B cell (primary cell): ENCODE measurements at regions not wholly inside any gene's neighbourhood (a gene's known extent, or its start where the extent isn't known, plus 50 kb on each side); places are given as distances from the start of the nearest gene placed in this dataset.

ENCODE experiments used
- ATAC-seq: fragments of 200-7000 bp; cut with Tn5 transposase; one replicate; pipeline ENCODE4 v1.10.0; 2021; ENCODE audit warnings: low read depth, mild to moderate bottlenecking, moderate number of reproducible peaks, moderate library complexity
- CTCF ChIA-PET: fragments of 350-600 bp; sonication (Branson Sonifier 250); formaldehyde crosslinking; loops from one replicate; lab custom pipeline; 2021; ENCODE audit warnings: antibody characterized with exemption, inconsistent platforms; lab: Charles Lee
- POLR2A ChIA-PET: fragments of 350-600 bp; sonication (Branson Sonifier 250); formaldehyde crosslinking; loops from one replicate; lab custom pipeline; 2021; ENCODE audit warnings: antibody characterized with exemption; lab: Charles Lee
- DNase-seq: peaks from one replicate; pipeline ENCODE4 v3.0.0; 2013
- H2AFZ ChIP-seq: 2 replicates; pipeline ENCODE4 v1.6.1; 2012; ENCODE audit warnings: mild to moderate bottlenecking, low read depth, low read length; ENCODE audit not compliant: insufficient read depth, poor library complexity, severe bottlenecking
- H3K27ac ChIP-seq, 2 donors: 1 replicate in 1 of 2; 2 replicates in 1 of 2; pipeline ENCODE4 v1.5.1; 2012 to 2013; ENCODE audit warnings: low read length in 2 of 2, mild to moderate bottlenecking in 2 of 2, moderate library complexity in 1 of 2
- H3K27me3 ChIP-seq, 4 experiments: fragments of 200-600 bp in 1 of 4; sonication (generic) in 1 of 4; replicated peaks in 1 of 4; 1 replicate in 2 of 4; 2 replicates in 2 of 4; pipeline versions ENCODE4 v1.6.1 to v1.7.0; 2013 to 2016; ENCODE audit warnings: low read length in 3 of 4, mild to moderate bottlenecking in 2 of 4, mixed read lengths in 1 of 4, moderate library complexity in 1 of 4; ENCODE audit not compliant: insufficient read depth in 4 of 4, control insufficient read depth in 3 of 4; ENCODE audit errors: control extremely low read depth in 1 of 4
- H3K36me3 ChIP-seq, 2 experiments: replicated peaks in 1 of 2; 1 replicate in 1 of 2; 2 replicates in 1 of 2; pipeline versions ENCODE4 v1.6.1 to v1.7.1; 2013; ENCODE audit warnings: low read length in 1 of 2; ENCODE audit not compliant: insufficient read depth in 2 of 2, control insufficient read depth in 1 of 2; ENCODE audit errors: control extremely low read depth in 1 of 2, extremely low read depth in 1 of 2
- H3K4me1 ChIP-seq, 2 donors: fragments of 200-600 bp in 1 of 2; sonication (generic) in 1 of 2; 1 replicate in 1 of 2; 2 replicates in 1 of 2; pipeline versions ENCODE4 v1.5.1 to v1.6.1; 2013 to 2017; ENCODE audit warnings: low read length in 2 of 2; ENCODE audit not compliant: control insufficient read depth in 2 of 2, insufficient read depth in 2 of 2
- H3K4me2 ChIP-seq: replicated peaks from 2 replicates; pipeline ENCODE3; 2012; ENCODE audit warnings: mild to moderate bottlenecking, low read depth, low read length; ENCODE audit not compliant: poor library complexity, severe bottlenecking
- H3K4me3 ChIP-seq, 5 experiments: fragments of 200-600 bp in 1 of 5; sonication (generic) in 1 of 5; 1 replicate in 3 of 5; 2 replicates in 2 of 5; pipeline versions ENCODE4 v1.5.1 to v1.7.0; 2011 to 2016; ENCODE audit warnings: low read length in 4 of 5, mild to moderate bottlenecking in 4 of 5, low read depth in 2 of 5, control low read depth in 1 of 5, moderate library complexity in 1 of 5; ENCODE audit not compliant: insufficient read depth in 1 of 5; ENCODE audit errors: control extremely low read depth in 1 of 5, extremely low read depth in 1 of 5
- H3K79me2 ChIP-seq: fragments of 200-600 bp; sonication (generic); one replicate; pipeline ENCODE4 v1.6.0; 2016; ENCODE audit warnings: low read length; ENCODE audit not compliant: control insufficient read depth, insufficient read depth
- H3K9ac ChIP-seq: fragments of 200-600 bp; sonication (generic); 2 replicates; pipeline ENCODE4 v1.6.1; 2017; ENCODE audit warnings: mild to moderate bottlenecking, low read length, moderate library complexity
- H3K9me3 ChIP-seq, 3 donors: one replicate each; pipeline versions ENCODE4 v1.6.1 to v1.7.1; 2013; ENCODE audit warnings: low read length in 2 of 3; ENCODE audit not compliant: control insufficient read depth in 2 of 3, insufficient read depth in 1 of 3; ENCODE audit errors: control extremely low read depth in 1 of 3
- H4K20me1 ChIP-seq: 2 replicates; pipeline ENCODE4 v1.6.0; 2012; ENCODE audit warnings: mild to moderate bottlenecking, low read length; ENCODE audit not compliant: insufficient read depth, control insufficient read depth, poor library complexity, severe bottlenecking
- H3K27ac Mint-ChIP-seq: one replicate; pipeline ENCODE4 v1.8.0; 2021; ENCODE audit warnings: mixed read lengths
- H3K27me3 Mint-ChIP-seq: one replicate; pipeline ENCODE4 v1.8.0; 2021; ENCODE audit warnings: mixed read lengths
- H3K4me1 Mint-ChIP-seq: one replicate; pipeline ENCODE4 v1.8.0; 2021; ENCODE audit warnings: mixed read lengths
- H3K4me3 Mint-ChIP-seq: one replicate; pipeline ENCODE4 v1.8.0; 2021; ENCODE audit warnings: mixed read lengths
- H3K9me3 Mint-ChIP-seq: one replicate; pipeline ENCODE4 v1.8.0; 2022; ENCODE audit warnings: mixed read lengths; ENCODE audit not compliant: insufficient read depth
- CTCF ChIP-seq: fragments of 200-600 bp; IDR thresholded peaks from one replicate; pipeline ENCODE4 v1.8.0; 2022; ENCODE audit warnings: antibody characterized with exemption, mild to moderate bottlenecking
- EZH2 ChIP-seq: IDR thresholded peaks from 2 replicates; pipeline ENCODE4 v1.6.1; 2012; ENCODE audit warnings: borderline replicate concordance, low read depth, mild to moderate bottlenecking, moderate library complexity, low read length; ENCODE audit not compliant: insufficient read depth, poor library complexity, severe bottlenecking
- WGBS: methylation state at CpG from one replicate; pipeline ENCODE4 v1.1.5; 2013; ENCODE audit warnings: missing lambda C conversion rate; ENCODE audit not compliant: insufficient coverage; 5-methylcytosine and 5-hydroxymethylcytosine counted together
- intact Hi-C: fragments of 100-400 bp; cut with micrococcal nuclease; formaldehyde crosslinking; loops from one replicate; pipeline ENCODE4 v1.10.0; 2022

GRCh38 chr3:22471557-22471956 is 720.5 kb upstream of the ZNF385D start:
- peaks cover 5% of the 10 kb centered on the region for H3K27me3 Mint-ChIP-seq
- ChIA-PET POLR2A (no interaction called here), CTCF (no interaction called here)
- Histone ChIP-seq H2AFZ (no peak overlapping the region), H3K27me3 (no peaks in the 10 kb centered on the region), H3K27ac (no peak overlapping the region), H3K4me3 (no peak overlapping the region), H3K9ac (no peak overlapping the region), H3K4me2 (no peak overlapping the region), H3K79me2 (no peaks in the 10 kb centered on the region), H4K20me1 (no peaks in the 10 kb centered on the region), H3K36me3 (no peaks in the 10 kb centered on the region), H3K9me3 (peaks cover 0 to 4% (median 0%) of the 10 kb centered on the region in 3 donors), H3K4me1 (no peaks in the 10 kb centered on the region)
- H3K4me1 Mint-ChIP-seq: no peaks in the 10 kb centered on the region
- no peak for TF ChIP-seq EZH2
- H3K27ac Mint-ChIP-seq: no peak overlapping the region
- DNase-seq: no peak
- 91% methylated on average over 1 of the region's 4 CpGs for WGBS
- intact Hi-C loops: no loop called here
- H3K4me3 Mint-ChIP-seq: no peak overlapping the region
- no peak for ATAC-seq
- no peaks in the 10 kb centered on the region for H3K9me3 Mint-ChIP-seq

GRCh38 chr3:22474706-22475445 is 723.9 kb upstream of the ZNF385D start:
- ATAC-seq (no peak), DNase-seq (no peak)
- H3K4me1 ChIP-seq: no peaks in the 10 kb centered on the region
- ChIA-PET CTCF (no interaction called here), POLR2A (no interaction called here)
- H2AFZ ChIP-seq: no peak overlapping the region
- peaks cover 0 to 4% (median 0%) of the 10 kb centered on the region in 3 donors for H3K9me3 ChIP-seq
- Mint-ChIP-seq H3K4me1 (no peaks in the 10 kb centered on the region), H3K27me3 (peaks cover 5% of the 10 kb centered on the region), H3K4me3 (no peak overlapping the region), H3K27ac (no peak overlapping the region), H3K9me3 (no peaks in the 10 kb centered on the region)
- no peaks in the 10 kb centered on the region for H3K27me3 ChIP-seq
- no peak overlapping the region for H3K27ac ChIP-seq
- TF ChIP-seq EZH2 (no peak), CTCF (no peak)
- WGBS: 95% methylated on average over 7 of the region's 8 CpGs
- H3K4me2 ChIP-seq: no peak overlapping the region
- H4K20me1 ChIP-seq: no peaks in the 10 kb centered on the region
- no peak overlapping the region for H3K4me3 ChIP-seq
- no peaks in the 10 kb centered on the region for H3K79me2 ChIP-seq
- intact Hi-C loops: no loop called here
- H3K36me3 ChIP-seq: no peaks in the 10 kb centered on the region
- no peak overlapping the region for H3K9ac ChIP-seq
